Keratinocyte (primary cell): ENCODE measurements at regions not wholly inside any gene's neighbourhood (a gene's known extent, or its start where the extent isn't known, plus 50 kb on each side); places are given as distances from the start of the nearest gene placed in this dataset.

Experiments
- DNase-seq: peaks from one replicate; pipeline ENCODE4 v3.0.0-alpha.2; 2011; ENCODE audit warnings: low read depth, missing footprints, low spot score
- FAIRE-seq: peaks from 2 replicates; lab custom pipeline; 2011; peaks lifted over from hg19 to GRCh38; lab: Jason Lieb, UNC
- H2AFZ ChIP-seq: 2 replicates; pipeline ENCODE4 v1.6.0; 2012; ENCODE audit warnings: low read length, control low read depth, inconsistent platforms; ENCODE audit not compliant: control insufficient read depth
- H3K27ac ChIP-seq: 2 replicates; pipeline ENCODE4 v1.5.1; 2011; ENCODE audit warnings: low read length; ENCODE audit not compliant: control insufficient read depth, insufficient read depth
- H3K27me3 ChIP-seq: 3 replicates; pipeline ENCODE4 v1.6.0; 2011; ENCODE audit warnings: low read length; ENCODE audit not compliant: control insufficient read depth, insufficient read depth; ENCODE audit errors: extremely low read depth
- H3K36me3 ChIP-seq, 2 experiments: 2 replicates in 1 of 2; 3 replicates in 1 of 2; pipeline ENCODE4 v1.5.1; 2011; ENCODE audit warnings: low read length in 2 of 2, mild to moderate bottlenecking in 1 of 2; ENCODE audit not compliant: control insufficient read depth in 2 of 2, insufficient read depth in 2 of 2; ENCODE audit errors: extremely low read depth in 1 of 2
- H3K4me1 ChIP-seq: 3 replicates; pipeline ENCODE4 v1.5.1; 2011; ENCODE audit warnings: low read length; ENCODE audit not compliant: control insufficient read depth, insufficient read depth; ENCODE audit errors: extremely low read depth
- H3K4me2 ChIP-seq: 3 replicates; pipeline ENCODE4 v1.6.0; 2011; ENCODE audit warnings: low read depth, low read length; ENCODE audit not compliant: control insufficient read depth, insufficient read depth; ENCODE audit errors: extremely low read depth
- H3K4me3 ChIP-seq, 3 experiments: fragments of 200-600 bp in 1 of 3; sonication (generic) in 1 of 3; 2 replicates in 2 of 3; 3 replicates in 1 of 3; pipeline ENCODE4 v1.5.1; 2011 to 2016; ENCODE audit warnings: low read length in 3 of 3, mild to moderate bottlenecking in 3 of 3, control low read depth in 2 of 3, inconsistent platforms in 1 of 3, low read depth in 1 of 3, mixed read lengths in 1 of 3, mixed run types in 1 of 3, moderate library complexity in 1 of 3; ENCODE audit not compliant: control insufficient read depth in 2 of 3, insufficient read depth in 2 of 3; ENCODE audit errors: extremely low read depth in 1 of 3
- H3K79me2 ChIP-seq: 2 replicates; pipeline ENCODE4 v1.6.0; 2012; ENCODE audit warnings: low read length; ENCODE audit not compliant: control insufficient read depth, insufficient read depth
- H3K9ac ChIP-seq: 3 replicates; pipeline ENCODE4 v1.6.0; 2011; ENCODE audit warnings: low read length; ENCODE audit not compliant: control insufficient read depth, insufficient read depth; ENCODE audit errors: extremely low read depth
- H3K9me1 ChIP-seq: 3 replicates; pipeline ENCODE4 v1.6.0; 2011; ENCODE audit warnings: low read length; ENCODE audit not compliant: control insufficient read depth, insufficient read depth; ENCODE audit errors: extremely low read depth
- H3K9me3 ChIP-seq: 2 replicates; pipeline ENCODE4 v1.5.1; 2012; ENCODE audit warnings: low read depth, low read length; ENCODE audit not compliant: control insufficient read depth
- H4K20me1 ChIP-seq: 3 replicates; pipeline ENCODE4 v1.6.0; 2011; ENCODE audit warnings: low read length; ENCODE audit not compliant: control insufficient read depth, insufficient read depth; ENCODE audit errors: extremely low read depth
- CTCF ChIP-seq, 3 experiments: IDR thresholded peaks in 1 of 3; conservative IDR thresholded peaks in 1 of 3; optimal IDR thresholded peaks in 1 of 3; 2 replicates in 2 of 3; 3 replicates in 1 of 3; pipeline versions ENCODE3 to v1.5.1; 2011; ENCODE audit warnings: low read length in 3 of 3, mild to moderate bottlenecking in 3 of 3, moderate library complexity in 2 of 3, control low read depth in 1 of 3, inconsistent platforms in 1 of 3; ENCODE audit not compliant: insufficient read depth in 2 of 3; ENCODE audit errors: extremely low read depth in 1 of 3
- EZH2 ChIP-seq: IDR thresholded peaks from one replicate; pipeline ENCODE4 v1.6.1; 2012; ENCODE audit warnings: inconsistent platforms, mild to moderate bottlenecking, low read length, moderate library complexity
- dilution Hi-C: fragments of 300-500 bp; cut with MboI; formaldehyde crosslinking; loops from one replicate; pipeline ENCODE4 v1.7.0; 2020; ENCODE audit warnings: low sequenced_read_pairs; ENCODE audit not compliant: extremely low pct_ligation_motif_present

GRCh38 chr10:111999205-111999914 lies 184.2 kb downstream of the GPAM start:
- Histone ChIP-seq H3K9ac (no peak overlapping the region), H3K4me1 (no peaks in the 10 kb centered on the region), H4K20me1 (no peaks in the 10 kb centered on the region), H3K9me3 (no peaks in the 10 kb centered on the region), H3K9me1 (no peaks in the 10 kb centered on the region), H3K27ac (no peak overlapping the region), H2AFZ (no peak overlapping the region), H3K36me3 (no peaks in the 10 kb centered on the region), H3K79me2 (no peaks in the 10 kb centered on the region), H3K27me3 (no peaks in the 10 kb centered on the region), H3K4me3 (no peak overlapping the region), H3K4me2 (no peak overlapping the region)
- no peak for DNase-seq
- dilution Hi-C loops, result no loop called here
- TF ChIP-seq CTCF (optimal IDR thresholded peaks at IDR 0.05 in 1 of 3, IDR thresholded peaks at IDR 0.05 in 1 of 3, conservative IDR thresholded peaks at IDR 0.05 in 1 of 3; ENCODE audit: extremely low read depth in 1 of 3, insufficient read depth in 2 of 3, low read length in 3 of 3), result no peak
- no peak for TF ChIP-seq EZH2
- no peak for FAIRE-seq

GRCh38 chr10:111999915-112000302 lies 183.7 kb downstream of the GPAM start:
- no peaks in the 10 kb centered on the region for H3K9me1 ChIP-seq
- DNase-seq, result no peak
- H3K4me3 ChIP-seq, result no peak overlapping the region
- no peaks in the 10 kb centered on the region for H4K20me1 ChIP-seq
- no peaks in the 10 kb centered on the region for H3K4me1 ChIP-seq
- no peak overlapping the region for H2AFZ ChIP-seq
- H3K27me3 ChIP-seq, result no peaks in the 10 kb centered on the region
- no peak overlapping the region for H3K9ac ChIP-seq
- FAIRE-seq, result no peak
- no peaks in the 10 kb centered on the region for H3K36me3 ChIP-seq
- H3K79me2 ChIP-seq, result no peaks in the 10 kb centered on the region
- dilution Hi-C loops, result no loop called here
- H3K9me3 ChIP-seq, result no peaks in the 10 kb centered on the region
- no peak overlapping the region for H3K4me2 ChIP-seq
- TF ChIP-seq CTCF (optimal IDR thresholded peaks at IDR 0.05 in 1 of 3, IDR thresholded peaks at IDR 0.05 in 1 of 3, conservative IDR thresholded peaks at IDR 0.05 in 1 of 3; ENCODE audit: extremely low read depth in 1 of 3, insufficient read depth in 2 of 3, low read length in 3 of 3) (no peak), EZH2 (no peak)
- no peak overlapping the region for H3K27ac ChIP-seq
